HepG2 (cell line): ENCODE measurements at regions not wholly inside any gene's neighbourhood (a gene's known extent, or its start where the extent isn't known, plus 50 kb on each side); places are given as distances from the start of the nearest gene placed in this dataset.

Source experiments
- ATAC-seq: fragments of 200-7000 bp; cut with Tn5 transposase; 3 replicates; pipeline ENCODE4 v1.9.1; 2020; ENCODE audit warnings: mild to moderate bottlenecking, moderate library complexity
- BruUV-seq: library from RNA; stranded (reverse); fragments of 400-500 nt; replicated peaks from 2 replicates; lab custom pipeline; 2021; lab: Mats Ljungman, UMichigan
- CTCF ChIA-PET: fragments of 300-600 bp; formaldehyde crosslinking; extraction: SDS; loops from one replicate; lab custom pipeline; 2021; ENCODE audit warnings: low total read pairs, inconsistent platforms, low intra/inter-chr PET ratio; lab: Yijun Ruan, JAX
- POLR2A ChIA-PET: fragments of 350-600 bp; sonication (Branson Sonifier 250); formaldehyde crosslinking; loops from one replicate; lab custom pipeline; 2020; ENCODE audit warnings: antibody characterized with exemption, inconsistent platforms; lab: Yijun Ruan, JAX
- DNase-seq: peaks from one replicate; pipeline ENCODE4 v3.0.0-alpha.2; 2015; ENCODE audit warnings: low spot score
- FAIRE-seq: peaks from 3 replicates; lab custom pipeline; 2011; peaks lifted over from hg19 to GRCh38; lab: Jason Lieb, UNC
- H2AFZ ChIP-seq: one replicate; pipeline ENCODE4 v1.6.1; 2011; ENCODE audit warnings: low read length, inconsistent platforms
- H3K27ac ChIP-seq: fragments of 300-600 bp; 3 replicates; pipeline ENCODE4 v1.8.0; 2011; ENCODE audit warnings: mixed run types, mild to moderate bottlenecking, mixed read lengths, low read length, inconsistent platforms; ENCODE audit not compliant: insufficient read depth; ENCODE audit errors: extremely low read length
- H3K27me3 ChIP-seq, 2 experiments: fragments of 200-600 bp in 1 of 2; 2 replicates in 1 of 2; 3 replicates in 1 of 2; pipeline versions ENCODE4 v1.6.0 to v1.8.0; 2011; ENCODE audit warnings: low read length in 2 of 2, mild to moderate bottlenecking in 2 of 2, moderate library complexity in 2 of 2, inconsistent platforms in 1 of 2; ENCODE audit not compliant: insufficient read depth in 2 of 2, control insufficient read depth in 1 of 2
- H3K36me3 ChIP-seq, 2 experiments: fragments of 200-600 bp in 1 of 2; replicated peaks in 1 of 2; 2 replicates in 1 of 2; 3 replicates in 1 of 2; pipeline versions ENCODE4 v1.5.1 to v1.8.0; 2011; ENCODE audit warnings: low read length in 2 of 2, inconsistent platforms in 1 of 2; ENCODE audit not compliant: insufficient read depth in 2 of 2, control insufficient read depth in 1 of 2
- H3K4me1 ChIP-seq: 2 replicates; pipeline ENCODE4 v1.5.1; 2012; ENCODE audit warnings: low read length, inconsistent platforms; ENCODE audit not compliant: insufficient read depth
- H3K4me2 ChIP-seq: 2 replicates; pipeline ENCODE4 v1.6.0; 2011; ENCODE audit warnings: low read depth, low read length, inconsistent platforms
- H3K4me3 ChIP-seq, 3 experiments: fragments of 200-600 bp in 1 of 3; sonication (generic), shearing (Covaris generic) in 1 of 3; replicated peaks in 1 of 3; 2 replicates each; pipeline ENCODE4 v1.5.1; 2011 to 2016; ENCODE audit warnings: low read length in 3 of 3, inconsistent platforms in 2 of 3, low read depth in 2 of 3, mild to moderate bottlenecking in 2 of 3, control low read depth in 1 of 3, mixed read lengths in 1 of 3; ENCODE audit not compliant: insufficient read depth in 1 of 3
- H3K79me2 ChIP-seq: one replicate; pipeline ENCODE4 v1.6.1; 2011; ENCODE audit warnings: low read length, inconsistent platforms; ENCODE audit not compliant: insufficient read depth
- H3K9ac ChIP-seq: 2 replicates; pipeline ENCODE4 v1.6.0; 2011; ENCODE audit warnings: mild to moderate bottlenecking, low read depth, low read length, inconsistent platforms; ENCODE audit not compliant: insufficient read depth
- H3K9me3 ChIP-seq: 2 replicates; pipeline ENCODE4 v1.5.1; 2012; ENCODE audit warnings: mild to moderate bottlenecking, low read length
- H4K20me1 ChIP-seq: 2 replicates; pipeline ENCODE4 v1.6.0; 2011; ENCODE audit warnings: inconsistent platforms, mild to moderate bottlenecking, low read length, moderate library complexity; ENCODE audit not compliant: insufficient read depth
- ATF7 ChIP-seq, 2 experiments: fragments of 450-650 bp in 1 of 2; sonication (generic) in 1 of 2; formaldehyde crosslinking in 1 of 2; IDR thresholded peaks; 2 replicates each; pipeline versions ENCODE4 v1.4.0 to v1.6.1; 2016 to 2020; ENCODE audit warnings: antibody characterized with exemption in 1 of 2, mild to moderate bottlenecking in 1 of 2, missing genetic modification reagents in 1 of 2
- ATRX ChIP-seq: sonication (generic); formaldehyde crosslinking; IDR thresholded peaks from 2 replicates; pipeline ENCODE4 v1.4.0; 2020; ENCODE audit warnings: missing genetic modification reagents, borderline replicate concordance
- CREB1 ChIP-seq, 2 experiments: fragments of 450-650 bp in 1 of 2; IDR thresholded peaks; 2 replicates each; pipeline ENCODE4 v1.6.1; 2016 to 2017; ENCODE audit warnings: control low read depth in 1 of 2, mild to moderate bottlenecking in 1 of 2, missing compliant biosample characterization in 1 of 2, missing genetic modification characterization in 1 of 2
- MED13 ChIP-seq: sonication (generic); formaldehyde crosslinking; IDR thresholded peaks from 2 replicates; pipeline ENCODE4 v1.5.0; 2020; ENCODE audit warnings: missing genetic modification reagents
- MEIS2 ChIP-seq: sonication (generic); formaldehyde crosslinking; IDR thresholded peaks from 2 replicates; pipeline ENCODE4 v1.9.0; 2021; ENCODE audit warnings: mild to moderate bottlenecking, missing genetic modification reagents
- RFX5 ChIP-seq: IDR thresholded peaks from 2 replicates; pipeline ENCODE4 v1.6.1; 2011; ENCODE audit warnings: low read depth, low read length, improper control_type of control experiment
- ZFX ChIP-seq: sonication (generic); formaldehyde crosslinking; IDR thresholded peaks from 2 replicates; pipeline ENCODE4 v1.4.0; 2020; ENCODE audit warnings: mild to moderate bottlenecking, low read depth, missing genetic modification reagents, moderate library complexity
- ZNF530 ChIP-seq: sonication (generic); formaldehyde crosslinking; IDR thresholded peaks from 2 replicates; pipeline ENCODE4 v1.5.0; 2020; ENCODE audit warnings: low read depth, mild to moderate bottlenecking, missing genetic modification reagents
- WGBS: methylation state at CpG from one replicate; pipeline ENCODE4 v1.1.6; 2017; ENCODE audit warnings: low lambda C conversion rate; 5-methylcytosine and 5-hydroxymethylcytosine counted together
- in situ Hi-C: cut with HindIII; loops from 2 replicates; pipeline ENCODE4 v1.10.0; 2017; ENCODE audit warnings: low pct_unique_long_range_greater_than_20kb; ENCODE audit not compliant: extremely low pct_ligation_motif_present
- intact Hi-C: fragments of 100-400 bp; cut with micrococcal nuclease; formaldehyde crosslinking; loops from one replicate; pipeline ENCODE4 v1.10.0; 2022; ENCODE audit not compliant: unreplicated experiment

DNA sequence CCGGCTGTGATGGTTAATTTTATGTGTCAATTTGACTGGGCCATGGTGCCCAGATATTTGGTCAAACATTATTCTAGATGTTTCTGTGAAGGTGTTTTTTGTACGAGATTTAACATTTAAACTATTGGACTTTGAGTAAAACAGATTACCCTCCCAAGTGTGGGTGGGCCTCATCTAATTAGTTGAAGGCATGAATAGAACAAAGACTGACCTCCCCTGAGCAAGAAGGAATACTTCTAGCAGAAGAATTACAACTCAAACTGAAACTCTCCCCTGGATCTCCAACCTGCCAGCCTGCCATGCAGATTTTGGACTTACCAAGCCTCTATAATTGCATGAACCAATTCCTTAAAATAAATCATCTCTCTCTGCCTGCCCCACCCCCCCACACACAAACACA is 132.5 kb downstream of the DHX15 start (continued):
- no peak for TF ChIP-seq ZFX
- no peak for TF ChIP-seq MEIS2
- no peak for TF ChIP-seq ZNF530 (CRISPR knock-in tag)

DNA sequence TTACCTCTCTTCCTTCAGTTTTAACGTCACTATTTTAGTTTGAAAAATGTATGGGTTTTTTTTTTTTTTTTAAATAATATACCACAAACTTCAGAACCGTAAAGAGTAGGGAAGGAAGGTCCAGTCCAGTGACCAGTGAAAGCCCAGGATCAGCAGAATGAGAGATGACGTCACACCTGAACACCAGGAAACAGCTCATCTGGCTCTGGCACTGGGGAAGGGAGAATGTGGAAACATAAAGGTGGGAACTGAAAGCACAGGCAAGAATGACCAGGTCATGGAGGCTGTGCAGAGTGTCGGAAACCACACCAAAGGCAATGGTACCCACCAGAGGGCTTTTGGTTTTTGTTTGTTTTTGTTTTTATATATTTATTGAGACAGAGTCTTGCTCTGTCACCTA is 141.2 kb downstream of the DHX15 start:
- TF ChIP-seq ATF7 (IDR thresholded peaks at IDR 0.05): peak; percentile 96
- no peak for TF ChIP-seq ATF7 (CRISPR knock-in tag; IDR thresholded peaks at IDR 0.05)
- peak; percentile 96 for TF ChIP-seq CREB1 (IDR thresholded peaks at IDR 0.05)
- no peak for TF ChIP-seq CREB1 (CRISPR knock-in tag; IDR thresholded peaks at IDR 0.05)
- no peak for TF ChIP-seq ATRX (CRISPR knock-in tag)
- BruUV-seq: no TSS peak
- H3K4me1 ChIP-seq: no peaks in the 10 kb centered on the region
- no peak overlapping the region for H3K4me3 ChIP-seq
- in situ Hi-C loops (no loop called here), intact Hi-C loops (no loop called here)
- ATAC-seq (no peak), FAIRE-seq (no peak), DNase-seq (no peak)
- H3K27ac ChIP-seq: no peak overlapping the region
- ChIA-PET POLR2A (no interaction called here), CTCF (no interaction called here)
- H2AFZ ChIP-seq: no peak overlapping the region
- H3K9ac ChIP-seq: no peak overlapping the region
- no peaks in the 10 kb centered on the region for H3K79me2 ChIP-seq
- WGBS: 16% methylated on average over 4 of the region's 4 CpGs
- H3K36me3 ChIP-seq: no peaks in the 10 kb centered on the region
- H3K27me3 ChIP-seq: peaks cover under 1 to 11% of the 10 kb centered on the region in 2 experiments; a peak in 1 of 5 replicates
- no peaks in the 10 kb centered on the region for H4K20me1 ChIP-seq
- H3K9me3 ChIP-seq: no peaks in the 10 kb centered on the region
- no peak overlapping the region for H3K4me2 ChIP-seq

DNA sequence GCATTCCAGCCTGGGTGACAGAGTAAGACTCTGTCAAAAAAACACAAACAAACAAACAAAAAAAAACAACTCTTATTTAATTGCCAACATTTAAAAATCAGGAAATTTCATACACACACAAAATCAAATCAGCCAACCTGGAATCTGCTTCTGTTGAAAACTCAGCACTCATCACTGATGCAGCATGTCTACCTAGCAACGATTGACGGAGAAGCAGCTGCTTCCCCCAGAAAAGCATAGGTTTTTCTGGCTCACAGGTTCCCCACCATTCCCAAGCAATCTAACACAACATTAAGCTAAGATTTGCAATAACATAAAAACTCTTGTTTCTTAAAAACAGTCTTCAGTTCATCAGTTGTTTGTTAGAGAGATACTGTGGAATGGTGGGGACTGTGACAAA is 143.6 kb downstream of the DHX15 start:
- no peaks in the 10 kb centered on the region for H3K4me1 ChIP-seq
- ChIA-PET POLR2A (no interaction called here), CTCF (no interaction called here)
- H3K9ac ChIP-seq: no peak overlapping the region
- in situ Hi-C loops: no loop called here
- no peak for ATAC-seq
- 57% methylated on average over 2 of the region's 2 CpGs for WGBS
- H3K36me3 ChIP-seq: no peaks in the 10 kb centered on the region
- no peaks in the 10 kb centered on the region for H3K79me2 ChIP-seq
- TF ChIP-seq MED13 (no peak), RFX5 (peak; percentile 89)
- no peaks in the 10 kb centered on the region for H4K20me1 ChIP-seq
- H3K27me3 ChIP-seq: no peaks in the 10 kb centered on the region
- DNase-seq: no peak
- H2AFZ ChIP-seq: no peak overlapping the region
- BruUV-seq: no TSS peak
- no peak overlapping the region for H3K4me3 ChIP-seq
- no peaks in the 10 kb centered on the region for H3K9me3 ChIP-seq
- FAIRE-seq: no peak
- H3K4me2 ChIP-seq: no peak overlapping the region
- H3K27ac ChIP-seq: no peak overlapping the region
- intact Hi-C loops: no loop called here
